ENCODE measurements at regions not wholly inside any gene's neighbourhood (a gene's known extent, or its start where the extent isn't known, plus 50 kb on each side); places are given as distances from the start of the nearest gene placed in this dataset.

GRCh38 chr9:581673-582497, 259.6 kb upstream of the DMRT1 start:
- TF ChIP-seq CTCF (IDR thresholded peaks at IDR 0.05; ENCODE audit: unreplicated experiment), result peak; percentile 60
- H3K27ac Mint-ChIP-seq, result no peak overlapping the region
- no peak overlapping the region for H3K4me3 Mint-ChIP-seq (ENCODE audit: low read depth)
- H3K9me3 Mint-ChIP-seq (ENCODE audit: low read depth), result peaks cover 5% of the 10 kb centered on the region
- no peaks in the 10 kb centered on the region for H3K4me1 Mint-ChIP-seq (ENCODE audit: low read depth)
- peaks cover 17% of the 10 kb centered on the region for H3K36me3 Mint-ChIP-seq (ENCODE audit: insufficient read depth)
- peak; percentile 21 for DNase-seq (ENCODE audit: low spot score, unreplicated experiment)
- no peaks in the 10 kb centered on the region for H3K27me3 Mint-ChIP-seq

- TF ChIP-seq CTCF (IDR thresholded peaks at IDR 0.05; ENCODE audit: unreplicated experiment), result no peak
- H3K4me3 Mint-ChIP-seq (ENCODE audit: low read depth), result no peak overlapping the region
- no peak for DNase-seq (ENCODE audit: low spot score, unreplicated experiment)
- H3K27me3 Mint-ChIP-seq, result no peaks in the 10 kb centered on the region
- H3K4me1 Mint-ChIP-seq (ENCODE audit: low read depth), result no peaks in the 10 kb centered on the region
- H3K27ac Mint-ChIP-seq, result no peak overlapping the region
- peaks cover 14% of the 10 kb centered on the region for H3K36me3 Mint-ChIP-seq (ENCODE audit: insufficient read depth)
- H3K9me3 Mint-ChIP-seq (ENCODE audit: low read depth), result peaks cover 3% of the 10 kb centered on the region
Measured at GRCh38 chr9:582775-583174, 258.7 kb upstream of the DMRT1 start.

GRCh38 chr9:587527-587926, 254.0 kb upstream of the DMRT1 start:
- DNase-seq (ENCODE audit: low spot score, unreplicated experiment), result no peak
- TF ChIP-seq CTCF (IDR thresholded peaks at IDR 0.05; ENCODE audit: unreplicated experiment), result no peak
- no peak overlapping the region for H3K27ac Mint-ChIP-seq
- no peak overlapping the region for H3K4me3 Mint-ChIP-seq (ENCODE audit: low read depth)
- H3K36me3 Mint-ChIP-seq (ENCODE audit: insufficient read depth), result peaks cover 11% of the 10 kb centered on the region
- H3K9me3 Mint-ChIP-seq (ENCODE audit: low read depth), result peaks cover 10% of the 10 kb centered on the region
- peaks cover 1% of the 10 kb centered on the region for H3K4me1 Mint-ChIP-seq (ENCODE audit: low read depth)
- no peaks in the 10 kb centered on the region for H3K27me3 Mint-ChIP-seq

- no peak for TF ChIP-seq CTCF (IDR thresholded peaks at IDR 0.05; ENCODE audit: unreplicated experiment)
- H3K4me3 Mint-ChIP-seq (ENCODE audit: low read depth), result no peak overlapping the region
- H3K27me3 Mint-ChIP-seq, result no peaks in the 10 kb centered on the region
- peaks cover 24% of the 10 kb centered on the region for H3K36me3 Mint-ChIP-seq (ENCODE audit: insufficient read depth)
- H3K4me1 Mint-ChIP-seq (ENCODE audit: low read depth), result peaks cover 1% of the 10 kb centered on the region
- H3K9me3 Mint-ChIP-seq (ENCODE audit: low read depth), result peaks cover 22% of the 10 kb centered on the region
- no peak for DNase-seq (ENCODE audit: low spot score, unreplicated experiment)
- H3K27ac Mint-ChIP-seq, result no peak overlapping the region
Measured at GRCh38 chr9:588981-589380, 252.5 kb upstream of the DMRT1 start.

GRCh38 chr9:589723-590122, 251.8 kb upstream of the DMRT1 start:
- Mint-ChIP-seq H3K36me3 (ENCODE audit: insufficient read depth) (peaks cover 27% of the 10 kb centered on the region), H3K27ac (peak overlapping the region; percentile 0), H3K4me3 (ENCODE audit: low read depth) (no peak overlapping the region), H3K4me1 (ENCODE audit: low read depth) (peaks cover 1% of the 10 kb centered on the region), H3K27me3 (no peaks in the 10 kb centered on the region), H3K9me3 (ENCODE audit: low read depth) (peaks cover 27% of the 10 kb centered on the region)
- DNase-seq (ENCODE audit: low spot score, unreplicated experiment), result no peak
- TF ChIP-seq CTCF (IDR thresholded peaks at IDR 0.05; ENCODE audit: unreplicated experiment), result no peak
